ENCODE measurements at regions not wholly inside any gene's neighbourhood (a gene's known extent, or its start where the extent isn't known, plus 50 kb on each side); places are given as distances from the start of the nearest gene placed in this dataset.

- no peak for DNase-seq (ENCODE audit: low spot score)
- no peak overlapping the region for H3K27ac ChIP-seq
- H3K9me3 ChIP-seq: no peaks in the 10 kb centered on the region
- TF ChIP-seq CTCF (IDR thresholded peaks at IDR 0.05): no peak
- H3K4me3 ChIP-seq: no peak overlapping the region
- H3K4me1 ChIP-seq: no peaks in the 10 kb centered on the region
- H3K36me3 ChIP-seq: no peaks in the 10 kb centered on the region
- H3K27me3 ChIP-seq: no peaks in the 10 kb centered on the region
Measured at GRCh38 chr13:62997038-62997599, 1581.5 kb upstream of the PCDH20 start.

DNA sequence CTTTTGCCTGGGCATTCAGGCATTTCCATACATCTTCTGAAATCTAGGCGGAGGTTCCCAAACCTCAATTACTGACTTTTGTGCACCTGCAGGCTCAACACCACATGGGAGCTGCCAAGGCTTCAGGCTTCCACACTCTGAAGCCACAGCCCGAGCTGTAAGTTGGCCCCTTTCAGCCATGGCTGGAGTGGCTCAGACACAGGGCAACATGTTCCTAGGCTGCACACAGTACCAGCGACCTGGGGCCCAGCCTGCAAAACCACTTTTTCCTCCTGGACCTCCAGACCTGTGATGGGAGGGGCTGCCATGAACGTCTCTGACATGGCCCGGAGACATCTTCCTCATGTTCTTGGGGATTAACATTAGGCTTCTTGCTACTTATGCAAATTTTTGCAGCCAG lies 1558.2 kb upstream of the PCDH20 start:
- Histone ChIP-seq H3K27me3 (no peaks in the 10 kb centered on the region), H3K4me3 (no peak overlapping the region), H3K27ac (no peak overlapping the region), H3K4me1 (no peaks in the 10 kb centered on the region), H3K36me3 (no peaks in the 10 kb centered on the region), H3K9me3 (peaks cover 0 to 5% of the 10 kb centered on the region in 2 donors)
- DNase-seq (ENCODE audit: low spot score): no peak
- no peak for TF ChIP-seq CTCF (IDR thresholded peaks at IDR 0.05)

DNA sequence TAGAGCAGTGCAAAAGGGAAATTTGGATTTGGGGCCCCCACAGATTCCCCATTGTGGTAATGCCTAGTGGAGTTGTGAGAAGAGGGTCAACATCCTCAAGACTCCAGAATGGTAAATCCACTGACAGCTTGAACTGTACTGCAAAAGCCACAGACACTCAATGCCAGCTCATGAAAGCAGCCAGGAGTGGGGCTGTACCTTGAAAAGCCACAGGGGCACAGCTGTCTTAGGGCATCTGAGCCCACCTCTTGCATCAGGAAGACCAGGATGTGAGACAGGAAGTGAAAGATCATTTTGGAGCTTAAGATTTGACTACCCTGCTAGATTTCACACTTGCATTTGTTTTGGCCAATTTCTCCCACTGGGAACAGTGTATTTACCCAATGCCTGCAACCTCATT lies 1548.9 kb upstream of the PCDH20 start:
- Histone ChIP-seq H3K27ac (no peak overlapping the region), H3K27me3 (no peaks in the 10 kb centered on the region), H3K4me1 (no peaks in the 10 kb centered on the region)

DNA sequence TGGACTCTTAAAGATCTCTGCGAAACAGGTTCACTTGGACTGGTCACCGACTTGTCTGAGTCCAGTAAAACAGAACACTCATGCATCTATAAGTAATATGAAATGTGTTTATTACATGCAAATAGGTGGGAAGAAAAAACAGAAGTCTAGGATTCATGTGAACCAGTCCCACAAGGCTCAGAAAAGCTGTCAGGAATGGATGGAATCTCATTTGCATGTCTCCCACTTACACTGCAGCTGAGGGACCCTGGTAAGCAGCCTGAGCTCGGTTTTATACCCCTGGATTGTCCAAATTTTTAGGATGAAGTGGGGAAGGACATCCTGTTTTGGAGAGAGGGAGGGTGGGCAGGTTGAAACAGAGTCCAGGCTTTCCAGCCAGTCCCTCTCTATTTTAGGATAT lies 1545.1 kb upstream of the PCDH20 start:
- TF ChIP-seq CTCF (IDR thresholded peaks at IDR 0.05): no peak
- Histone ChIP-seq H3K27ac (no peak overlapping the region), H3K36me3 (no peaks in the 10 kb centered on the region), H3K9me3 (peaks cover 0 to 7% of the 10 kb centered on the region in 2 donors), H3K27me3 (no peaks in the 10 kb centered on the region), H3K4me3 (no peak overlapping the region), H3K4me1 (no peaks in the 10 kb centered on the region)
- DNase-seq (ENCODE audit: low spot score): no peak

More for the DNA sequence above, 1548.9 kb upstream of the PCDH20 start:
- Histone ChIP-seq H3K9me3 (peaks cover 0 to 28% of the 10 kb centered on the region in 2 donors), H3K36me3 (no peaks in the 10 kb centered on the region), H3K4me3 (no peak overlapping the region)
- TF ChIP-seq CTCF (IDR thresholded peaks at IDR 0.05): no peak
- DNase-seq (ENCODE audit: low spot score): no peak

DNA sequence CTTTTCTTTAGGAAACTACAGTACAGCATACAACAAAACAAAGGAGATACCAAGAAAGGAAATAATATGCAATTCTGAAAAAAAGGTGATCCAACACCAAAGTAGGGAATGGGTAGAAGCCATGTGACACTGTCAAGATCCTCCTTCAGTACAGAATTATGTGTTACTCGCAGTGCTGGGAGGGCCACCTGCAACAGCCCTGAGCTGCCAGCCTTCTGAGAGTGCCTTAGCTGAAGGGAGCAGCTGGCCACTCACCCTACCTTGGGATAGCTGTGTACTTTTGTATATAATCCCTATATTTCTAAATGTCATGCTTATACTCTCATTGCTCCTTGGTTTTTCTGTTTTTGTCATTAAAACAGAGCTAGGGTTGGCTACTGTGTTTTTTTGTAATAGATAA lies 1518.2 kb upstream of the PCDH20 start:
- H3K27ac ChIP-seq: no peak overlapping the region
- no peak for DNase-seq (ENCODE audit: low spot score)
- no peak for TF ChIP-seq CTCF (IDR thresholded peaks at IDR 0.05)
- no peaks in the 10 kb centered on the region for H3K4me1 ChIP-seq
- H3K9me3 ChIP-seq: no peaks in the 10 kb centered on the region
- H3K27me3 ChIP-seq: no peaks in the 10 kb centered on the region
- H3K36me3 ChIP-seq: no peaks in the 10 kb centered on the region
- H3K4me3 ChIP-seq: no peak overlapping the region

DNA sequence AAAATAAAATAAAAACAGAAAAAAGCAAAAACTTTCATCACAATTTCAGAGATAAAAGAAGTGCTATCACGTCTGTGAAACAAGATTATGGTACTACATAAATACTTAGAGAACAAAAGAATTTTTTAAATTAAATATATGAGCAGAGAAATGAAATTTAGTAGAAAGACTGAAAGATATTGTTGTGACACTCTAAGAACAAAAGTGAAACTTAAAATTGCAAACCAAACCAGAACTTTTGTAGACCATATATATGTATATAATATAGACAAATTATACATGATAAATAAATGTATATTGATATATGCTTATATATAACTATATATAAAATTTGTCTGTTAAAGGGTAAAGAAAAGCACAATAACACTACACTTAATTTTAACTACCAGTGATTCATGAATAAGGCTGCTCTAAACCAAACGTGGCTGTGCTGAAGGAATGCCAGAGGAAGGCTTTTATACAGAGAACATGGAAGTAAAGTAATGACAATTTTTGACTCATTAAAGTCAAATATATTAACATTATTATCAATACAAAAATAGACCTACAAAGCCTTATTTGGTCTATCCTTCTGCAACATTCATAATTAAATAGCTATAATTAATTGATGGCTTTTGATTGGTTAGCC lies 1516.7 kb upstream of the PCDH20 start:
- Histone ChIP-seq H3K27ac (no peak overlapping the region), H3K27me3 (no peaks in the 10 kb centered on the region), H3K4me3 (no peak overlapping the region), H3K4me1 (no peaks in the 10 kb centered on the region), H3K36me3 (no peaks in the 10 kb centered on the region), H3K9me3 (no peaks in the 10 kb centered on the region)
- TF ChIP-seq CTCF (IDR thresholded peaks at IDR 0.05): no peak
- DNase-seq (ENCODE audit: low spot score): no peak
